HFFc6 (cell line): ENCODE measurements at regions not wholly inside any gene's neighbourhood (a gene's known extent, or its start where the extent isn't known, plus 50 kb on each side); places are given as distances from the start of the nearest gene placed in this dataset.
A peak's percentile ranks its signal among the peaks of the same experiment; 100 is the strongest.

Source experiments
- DNase-seq: peaks from one replicate; pipeline ENCODE4 v3.0.0-alpha.2; 2018
- H3K27ac Mint-ChIP-seq: 2 replicates; pipeline ENCODE4 v1.8.0; 2020; ENCODE audit warnings: mild to moderate bottlenecking, mixed read lengths
- H3K27me3 Mint-ChIP-seq: 2 replicates; pipeline ENCODE4 v1.8.0; 2021; ENCODE audit warnings: mild to moderate bottlenecking, moderate library complexity, mixed read lengths; ENCODE audit not compliant: insufficient read depth
- H3K36me3 Mint-ChIP-seq: 2 replicates; pipeline ENCODE4 v1.8.0; 2021; ENCODE audit warnings: low read depth, mixed read lengths
- H3K4me1 Mint-ChIP-seq: 2 replicates; pipeline ENCODE4 v1.8.0; 2020; ENCODE audit warnings: low read depth, mixed read lengths
- H3K4me3 Mint-ChIP-seq: 2 replicates; pipeline ENCODE4 v1.8.0; 2020; ENCODE audit warnings: mild to moderate bottlenecking, moderate library complexity, mixed read lengths
- H3K9me3 Mint-ChIP-seq: 2 replicates; pipeline ENCODE4 v1.8.0; 2020; ENCODE audit warnings: mild to moderate bottlenecking, mixed read lengths
- CTCF ChIP-seq: fragments of 200-600 bp; sonication (generic); IDR thresholded peaks from 2 replicates; pipeline ENCODE4 v1.5.0; 2021; ENCODE audit warnings: antibody characterized with exemption, mild to moderate bottlenecking

- Mint-ChIP-seq H3K27me3 (no peaks in the 10 kb centered on the region; the same call in 1 of the 2 replicates), H3K27ac (0 out of 2 replicates have a peak overlapping the region, but pooled peaks have one; percentile 15), H3K36me3 (no peaks in the 10 kb centered on the region), H3K9me3 (no peaks in the 10 kb centered on the region), H3K4me1 (peaks cover 10% of the 10 kb centered on the region), H3K4me3 (no peak overlapping the region)
- TF ChIP-seq CTCF, result no peak
- no peak for DNase-seq
Observed at GRCh38 chr4:123127875-123128274, 205.5 kb upstream of the NUDT6 start.

GRCh38 chr4:123133397-123134050 lies 211.1 kb upstream of the NUDT6 start:
- no peak for TF ChIP-seq CTCF
- DNase-seq, result no peak
- no peaks in the 10 kb centered on the region for H3K36me3 Mint-ChIP-seq
- no peak overlapping the region for H3K27ac Mint-ChIP-seq
- H3K9me3 Mint-ChIP-seq, result no peaks in the 10 kb centered on the region
- no peaks in the 10 kb centered on the region for H3K4me1 Mint-ChIP-seq
- H3K4me3 Mint-ChIP-seq, result no peak overlapping the region
- H3K27me3 Mint-ChIP-seq, result no peaks in the 10 kb centered on the region

- no peak overlapping the region for H3K27ac Mint-ChIP-seq
- no peaks in the 10 kb centered on the region for H3K4me1 Mint-ChIP-seq
- no peaks in the 10 kb centered on the region for H3K27me3 Mint-ChIP-seq
- no peaks in the 10 kb centered on the region for H3K36me3 Mint-ChIP-seq
- no peak overlapping the region for H3K4me3 Mint-ChIP-seq
- no peaks in the 10 kb centered on the region for H3K9me3 Mint-ChIP-seq
- no peak for DNase-seq
- TF ChIP-seq CTCF, result no peak
Observed at GRCh38 chr4:123144616-123145015, 222.2 kb upstream of the NUDT6 start.

GRCh38 chr4:123158576-123158975 lies 236.2 kb upstream of the NUDT6 start:
- no peaks in the 10 kb centered on the region for H3K36me3 Mint-ChIP-seq
- H3K27me3 Mint-ChIP-seq, result no peaks in the 10 kb centered on the region; the same call in 1 of the 2 replicates
- no peak overlapping the region for H3K4me3 Mint-ChIP-seq
- no peak for DNase-seq
- TF ChIP-seq CTCF, result no peak
- no peaks in the 10 kb centered on the region for H3K9me3 Mint-ChIP-seq
- H3K27ac Mint-ChIP-seq, result no peak overlapping the region
- peaks cover 16% of the 10 kb centered on the region for H3K4me1 Mint-ChIP-seq

- H3K27ac Mint-ChIP-seq, result no peak overlapping the region
- peaks cover 18% of the 10 kb centered on the region for H3K4me1 Mint-ChIP-seq
- H3K27me3 Mint-ChIP-seq, result no peaks in the 10 kb centered on the region; the same call in 1 of the 2 replicates
- H3K36me3 Mint-ChIP-seq, result no peaks in the 10 kb centered on the region
- no peak for TF ChIP-seq CTCF
- H3K9me3 Mint-ChIP-seq, result no peaks in the 10 kb centered on the region
- H3K4me3 Mint-ChIP-seq, result no peak overlapping the region
- DNase-seq, result no peak
Observed at GRCh38 chr4:123159479-123159878, 237.1 kb upstream of the NUDT6 start.

GRCh38 chr4:123162859-123163258 lies 233.7 kb upstream of the SPRY1 start:
- TF ChIP-seq CTCF, result no peak

More at GRCh38 chr4:123162859-123163258, 233.7 kb upstream of the SPRY1 start:
- H3K4me1 Mint-ChIP-seq, result peaks cover 8% of the 10 kb centered on the region
- H3K9me3 Mint-ChIP-seq, result no peaks in the 10 kb centered on the region
- no peak overlapping the region for H3K27ac Mint-ChIP-seq
- DNase-seq, result no peak
- no peaks in the 10 kb centered on the region; the same call in none of the 2 replicates for H3K27me3 Mint-ChIP-seq
- no peak overlapping the region for H3K4me3 Mint-ChIP-seq
- H3K36me3 Mint-ChIP-seq, result no peaks in the 10 kb centered on the region
